Loucy (cell line): ENCODE measurements at regions not wholly inside any gene's neighbourhood (a gene's known extent, or its start where the extent isn't known, plus 50 kb on each side); places are given as distances from the start of the nearest gene placed in this dataset.

Experiments used
- H2AFZ ChIP-seq: fragments of 200-600 bp; sonication (generic); 2 replicates; pipeline ENCODE4 v1.6.0; 2016; ENCODE audit warnings: antibody characterized with exemption, mild to moderate bottlenecking, low read length, moderate library complexity
- H3F3A ChIP-seq: fragments of 200-600 bp; 2 replicates; pipeline ENCODE4 v1.6.0; 2016; ENCODE audit warnings: antibody characterized with exemption, low read depth, mild to moderate bottlenecking
- H3K27me3 ChIP-seq: fragments of 200-600 bp; sonication (generic); 2 replicates; pipeline ENCODE4 v1.6.1; 2014; ENCODE audit warnings: low read length, mild to moderate bottlenecking; ENCODE audit not compliant: insufficient read depth, poor library complexity, severe bottlenecking
- H3K36me3 ChIP-seq: fragments of 200-600 bp; sonication (generic); 2 replicates; pipeline ENCODE4 v1.6.1; 2016; ENCODE audit warnings: low read length; ENCODE audit not compliant: insufficient read depth
- H3K4me1 ChIP-seq: fragments of 200-600 bp; sonication (generic); 2 replicates; pipeline ENCODE4 v1.5.1; 2014; ENCODE audit warnings: low read length, mild to moderate bottlenecking; ENCODE audit not compliant: insufficient read depth, poor library complexity, severe bottlenecking
- H3K4me2 ChIP-seq: fragments of 200-600 bp; sonication (generic); 2 replicates; pipeline ENCODE4 v1.6.0; 2014; ENCODE audit warnings: antibody characterized with exemption, low read length, low read depth, mild to moderate bottlenecking; ENCODE audit not compliant: poor library complexity, severe bottlenecking
- H3K4me3 ChIP-seq: fragments of 200-600 bp; sonication (generic); 2 replicates; pipeline ENCODE4 v1.5.1; 2014; ENCODE audit warnings: low read length, mild to moderate bottlenecking, mixed read lengths; ENCODE audit not compliant: poor library complexity, severe bottlenecking
- H3K79me2 ChIP-seq: fragments of 200-600 bp; sonication (generic); 2 replicates; pipeline ENCODE4 v1.6.1; 2014; ENCODE audit warnings: low read length; ENCODE audit not compliant: insufficient read depth
- H3K9ac ChIP-seq: fragments of 200-600 bp; sonication (generic); 2 replicates; pipeline ENCODE4 v1.6.0; 2014; ENCODE audit warnings: mild to moderate bottlenecking, low read depth, low read length, moderate library complexity; ENCODE audit not compliant: poor library complexity, severe bottlenecking
- H3K9me2 ChIP-seq: fragments of 200-600 bp; sonication (generic); replicated peaks from 2 replicates; pipeline ENCODE4 v1.6.1; 2016; ENCODE audit warnings: low read depth, low read length, mixed read lengths
- H3K9me3 ChIP-seq: fragments of 200-600 bp; sonication (generic); 2 replicates; pipeline ENCODE4 v1.6.1; 2014; ENCODE audit warnings: mild to moderate bottlenecking, antibody characterized with exemption, low read length, low read depth; ENCODE audit not compliant: insufficient read depth
- H4K20me1 ChIP-seq: fragments of 200-600 bp; sonication (generic); 2 replicates; pipeline ENCODE4 v1.6.0; 2014; ENCODE audit warnings: antibody characterized with exemption, low read length, mild to moderate bottlenecking; ENCODE audit not compliant: insufficient read depth, poor library complexity, severe bottlenecking
- CTCF ChIP-seq: fragments of 200-600 bp; sonication (generic); conservative IDR thresholded peaks from 2 replicates; pipeline ENCODE4 v1.5.1; 2014; ENCODE audit warnings: mild to moderate bottlenecking, antibody characterized with exemption, low read length
- EZH2phosphoT487 ChIP-seq: fragments of 200-600 bp; IDR thresholded peaks from 2 replicates; pipeline ENCODE4 v1.6.1; 2018; ENCODE audit warnings: antibody characterized with exemption, mild to moderate bottlenecking, moderate library complexity, borderline replicate concordance

GRCh38 chr2:235142601-235143000 lies 190.8 kb downstream of the SH3BP4 start:
- Histone ChIP-seq H3K9me3 (no peaks in the 10 kb centered on the region), H3K36me3 (no peaks in the 10 kb centered on the region), H3F3A (no peaks in the 10 kb centered on the region), H3K9ac (no peak overlapping the region), H3K9me2 (no peaks in the 10 kb centered on the region; the same call in 1 of the 2 replicates), H3K4me3 (no peak overlapping the region), H3K4me1 (no peaks in the 10 kb centered on the region), H2AFZ (no peak overlapping the region), H3K79me2 (no peaks in the 10 kb centered on the region), H3K27me3 (no peaks in the 10 kb centered on the region), H4K20me1 (no peaks in the 10 kb centered on the region), H3K4me2 (no peak overlapping the region)
- TF ChIP-seq EZH2phosphoT487 (no peak), CTCF (no peak)

- no peaks in the 10 kb centered on the region for H3K9me3 ChIP-seq
- H2AFZ ChIP-seq: no peak overlapping the region
- no peaks in the 10 kb centered on the region for H3F3A ChIP-seq
- H3K4me1 ChIP-seq: no peaks in the 10 kb centered on the region
- H3K4me2 ChIP-seq: no peak overlapping the region
- no peak for TF ChIP-seq EZH2phosphoT487
- TF ChIP-seq CTCF: no peak
- H4K20me1 ChIP-seq: no peaks in the 10 kb centered on the region
- H3K27me3 ChIP-seq: no peaks in the 10 kb centered on the region
- H3K4me3 ChIP-seq: no peak overlapping the region
- no peaks in the 10 kb centered on the region for H3K79me2 ChIP-seq
- H3K9me2 ChIP-seq: no peaks in the 10 kb centered on the region; the same call in 1 of the 2 replicates
- H3K36me3 ChIP-seq: no peaks in the 10 kb centered on the region
- H3K9ac ChIP-seq: no peak overlapping the region
Measured at GRCh38 chr2:235143789-235144188, 192.0 kb downstream of the SH3BP4 start.

- no peaks in the 10 kb centered on the region for H3K27me3 ChIP-seq
- H3K79me2 ChIP-seq: no peaks in the 10 kb centered on the region
- no peaks in the 10 kb centered on the region for H3K36me3 ChIP-seq
- H3F3A ChIP-seq: no peaks in the 10 kb centered on the region
- H3K4me2 ChIP-seq: no peak overlapping the region
- H3K4me1 ChIP-seq: no peaks in the 10 kb centered on the region
- no peak overlapping the region for H3K9ac ChIP-seq
- H3K4me3 ChIP-seq: no peak overlapping the region
- no peaks in the 10 kb centered on the region for H4K20me1 ChIP-seq
- no peak overlapping the region for H2AFZ ChIP-seq
- no peaks in the 10 kb centered on the region for H3K9me3 ChIP-seq
- H3K9me2 ChIP-seq: no peaks in the 10 kb centered on the region; the same call in 1 of the 2 replicates
- TF ChIP-seq CTCF (no peak), EZH2phosphoT487 (no peak)
Measured at GRCh38 chr2:235144291-235144690, 192.5 kb downstream of the SH3BP4 start.
